Left ventricle myocardium inferior (tissue), 1 donor: ENCODE measurements at regions not wholly inside any gene's neighbourhood (a gene's known extent, or its start where the extent isn't known, plus 50 kb on each side); places are given as distances from the start of the nearest gene placed in this dataset.

Source experiments
- DNase-seq: peaks from one replicate; pipeline ENCODE4 v3.0.0-alpha.2; 2020
- H3K27ac ChIP-seq: fragments of 200-600 bp; replicated peaks from 2 replicates; pipeline ENCODE4 v1.8.0; 2021
- H3K27me3 ChIP-seq: fragments of 200-600 bp; 2 replicates; pipeline ENCODE4 v1.8.0; 2021; ENCODE audit warnings: low read depth
- H3K36me3 ChIP-seq: fragments of 200-600 bp; 2 replicates; pipeline ENCODE4 v1.8.0; 2021
- H3K4me1 ChIP-seq: fragments of 200-600 bp; 2 replicates; pipeline ENCODE4 v1.8.0; 2021
- H3K4me3 ChIP-seq: fragments of 200-600 bp; 2 replicates; pipeline ENCODE4 v1.8.0; 2021; ENCODE audit warnings: mild to moderate bottlenecking, moderate library complexity
- H3K9me3 ChIP-seq: fragments of 200-600 bp; replicated peaks from 2 replicates; pipeline ENCODE4 v1.8.0; 2021
- CTCF ChIP-seq: fragments of 200-600 bp; IDR thresholded peaks from 2 replicates; pipeline ENCODE4 v1.8.0; 2021; ENCODE audit warnings: antibody characterized with exemption, mild to moderate bottlenecking, borderline replicate concordance
- intact Hi-C: fragments of 100-400 bp; cut with micrococcal nuclease; formaldehyde crosslinking; loops from one replicate; pipeline ENCODE4 v1.11.0; 2022
- donor health status: DM: no; HTN: yes; CAD: no; lungs with severe emphysema.

GRCh38 chr13:79870766-79871165 lies 389.8 kb downstream of the NDFIP2 start:
- no peak for TF ChIP-seq CTCF
- Histone ChIP-seq H3K9me3 (no peaks in the 10 kb centered on the region), H3K27ac (no peak overlapping the region), H3K27me3 (no peaks in the 10 kb centered on the region), H3K36me3 (no peaks in the 10 kb centered on the region), H3K4me1 (peaks cover 4% of the 10 kb centered on the region), H3K4me3 (no peak overlapping the region)
- no peak for DNase-seq
- intact Hi-C loops: no loop called here

GRCh38 chr13:79870123-79870522 lies 389.2 kb downstream of the NDFIP2 start:
- no peaks in the 10 kb centered on the region for H3K36me3 ChIP-seq
- peaks cover 4% of the 10 kb centered on the region for H3K4me1 ChIP-seq
- DNase-seq: no peak
- intact Hi-C loops: no loop called here
- H3K27ac ChIP-seq: no peak overlapping the region
- H3K27me3 ChIP-seq: no peaks in the 10 kb centered on the region
- H3K4me3 ChIP-seq: no peak overlapping the region
- no peak for TF ChIP-seq CTCF
- H3K9me3 ChIP-seq: no peaks in the 10 kb centered on the region

DNA sequence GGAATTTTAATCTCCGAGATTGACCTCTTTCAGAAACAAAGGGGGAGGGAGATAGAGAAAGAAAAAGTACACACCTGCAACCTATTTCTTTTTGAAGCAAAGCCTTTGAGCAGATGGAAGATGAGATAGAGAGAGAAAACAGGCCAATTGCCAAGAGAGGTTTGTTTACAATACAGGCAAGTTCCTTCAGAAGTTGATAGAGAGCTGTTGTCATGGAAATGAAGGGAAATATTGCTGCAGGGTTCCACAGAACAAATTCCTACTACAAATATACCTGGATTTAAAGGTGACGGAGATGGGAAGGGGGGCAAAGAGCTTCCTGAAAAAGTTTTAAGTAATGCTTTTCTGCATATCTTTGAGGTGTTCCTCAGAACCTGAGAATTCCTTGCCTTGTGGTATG lies 388.4 kb downstream of the NDFIP2 start:
- no peaks in the 10 kb centered on the region for H3K36me3 ChIP-seq

DNA sequence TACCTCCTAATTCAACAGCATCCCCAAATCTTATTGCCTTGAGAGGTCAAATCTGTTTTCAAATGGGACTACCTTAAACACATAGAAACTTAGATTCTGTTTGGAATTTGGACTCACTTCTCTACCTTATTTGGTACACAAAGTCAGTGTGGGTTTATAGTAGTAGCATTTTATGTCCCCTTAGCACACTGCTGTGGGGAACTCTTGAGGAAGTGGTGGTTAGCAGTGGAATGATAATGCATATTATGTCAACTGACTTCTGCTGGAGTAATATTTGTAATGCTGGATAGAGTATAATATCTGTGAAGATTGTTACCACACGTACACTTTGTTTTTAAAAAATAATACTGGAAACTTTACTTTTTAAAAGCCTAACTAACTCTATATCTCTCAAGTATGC lies 386.3 kb downstream of the NDFIP2 start:
- intact Hi-C loops: no loop called here
- TF ChIP-seq CTCF: no peak
- peaks cover 4% of the 10 kb centered on the region for H3K4me1 ChIP-seq
- no peaks in the 10 kb centered on the region for H3K27me3 ChIP-seq
- DNase-seq: no peak
- no peak overlapping the region for H3K4me3 ChIP-seq
- H3K9me3 ChIP-seq: no peaks in the 10 kb centered on the region
- H3K36me3 ChIP-seq: no peaks in the 10 kb centered on the region
- no peak overlapping the region for H3K27ac ChIP-seq

More for the DNA sequence above, 388.4 kb downstream of the NDFIP2 start:
- DNase-seq: no peak
- no peaks in the 10 kb centered on the region for H3K27me3 ChIP-seq
- intact Hi-C loops: no loop called here
- no peak overlapping the region for H3K27ac ChIP-seq
- H3K4me1 ChIP-seq: peaks cover 4% of the 10 kb centered on the region
- TF ChIP-seq CTCF: no peak
- no peak overlapping the region for H3K4me3 ChIP-seq
- no peaks in the 10 kb centered on the region for H3K9me3 ChIP-seq

GRCh38 chr13:79866436-79866835 lies 385.5 kb downstream of the NDFIP2 start:
- Histone ChIP-seq H3K36me3 (no peaks in the 10 kb centered on the region), H3K9me3 (no peaks in the 10 kb centered on the region), H3K27ac (no peak overlapping the region), H3K4me1 (peaks cover 4% of the 10 kb centered on the region), H3K27me3 (no peaks in the 10 kb centered on the region), H3K4me3 (no peak overlapping the region)
- intact Hi-C loops: no loop called here
- DNase-seq: no peak
- no peak for TF ChIP-seq CTCF

DNA sequence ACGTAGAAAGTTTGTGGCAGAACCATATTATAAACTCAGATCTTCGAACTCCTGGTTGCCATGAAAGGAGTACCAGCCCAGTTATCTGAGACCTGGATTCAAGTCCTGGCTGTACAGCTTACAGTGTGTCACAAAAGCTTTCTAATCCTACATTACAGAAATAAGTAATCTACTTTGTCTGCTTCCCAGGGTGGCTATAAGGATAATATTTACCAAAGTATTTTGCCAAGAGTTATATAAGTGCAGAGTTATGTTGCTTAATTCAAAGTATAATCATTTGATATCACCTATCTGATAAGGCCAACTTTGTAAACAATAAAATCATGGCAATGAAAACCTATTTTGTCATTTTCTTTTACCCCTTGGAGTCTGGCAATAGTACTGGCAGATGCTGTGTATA lies 381.6 kb downstream of the NDFIP2 start:
- no peaks in the 10 kb centered on the region for H3K36me3 ChIP-seq
- no peaks in the 10 kb centered on the region for H3K4me1 ChIP-seq
- no peak overlapping the region for H3K27ac ChIP-seq
- H3K9me3 ChIP-seq: no peaks in the 10 kb centered on the region
- intact Hi-C loops: no loop called here
- no peak for DNase-seq
- no peak for TF ChIP-seq CTCF
- no peaks in the 10 kb centered on the region for H3K27me3 ChIP-seq
- no peak overlapping the region for H3K4me3 ChIP-seq
